ENCODE measurements at regions not wholly inside any gene's neighbourhood (a gene's known extent, or its start where the extent isn't known, plus 50 kb on each side); places are given as distances from the start of the nearest gene placed in this dataset.
"Not testable (repeated sequence)": the region's sequence is repeated elsewhere in the genome, so short reads cannot be mapped to it uniquely, and the experiment has no call there.

- Histone ChIP-seq H3K4me3 (ENCODE audit: low read length) (no peak overlapping the region), H3K36me3 (ENCODE audit: control insufficient read depth, low read depth, low read length) (no peaks in the 10 kb centered on the region), H3K27me3 (ENCODE audit: control insufficient read depth, insufficient read depth, low read length) (no peaks in the 10 kb centered on the region), H3K27ac (ENCODE audit: low read length) (no peak overlapping the region), H3K9me3 (ENCODE audit: control insufficient read depth, low read depth, low read length) (no peaks in the 10 kb centered on the region), H3K9ac (ENCODE audit: low read length) (no peak overlapping the region), H3K4me1 (ENCODE audit: control insufficient read depth, low read depth, low read length) (no peaks in the 10 kb centered on the region)
These were observed 178.0 kb downstream of the POLR1F start for GRCh38 chr7:19530852-19531251.

- Histone ChIP-seq H3K9me3 (ENCODE audit: control insufficient read depth, low read depth, low read length) (no peaks in the 10 kb centered on the region), H3K4me1 (ENCODE audit: control insufficient read depth, low read depth, low read length) (no peaks in the 10 kb centered on the region), H3K27ac (ENCODE audit: low read length) (no peak overlapping the region), H3K27me3 (ENCODE audit: control insufficient read depth, insufficient read depth, low read length) (no peaks in the 10 kb centered on the region), H3K36me3 (ENCODE audit: control insufficient read depth, low read depth, low read length) (no peaks in the 10 kb centered on the region), H3K4me3 (ENCODE audit: low read length) (no peak overlapping the region), H3K9ac (ENCODE audit: low read length) (no peak overlapping the region)
These were observed 178.6 kb downstream of the POLR1F start for GRCh38 chr7:19530261-19530660.

GRCh38 chr7:19526639-19527038, 182.2 kb downstream of the POLR1F start:
- H3K9ac ChIP-seq (ENCODE audit: low read length) = no peak overlapping the region
- no peaks in the 10 kb centered on the region for H3K9me3 ChIP-seq (ENCODE audit: control insufficient read depth, low read depth, low read length)
- H3K36me3 ChIP-seq (ENCODE audit: control insufficient read depth, low read depth, low read length) = no peaks in the 10 kb centered on the region
- no peak overlapping the region for H3K27ac ChIP-seq (ENCODE audit: low read length)
- no peaks in the 10 kb centered on the region for H3K4me1 ChIP-seq (ENCODE audit: control insufficient read depth, low read depth, low read length)
- no peaks in the 10 kb centered on the region for H3K27me3 ChIP-seq (ENCODE audit: control insufficient read depth, insufficient read depth, low read length)
- H3K4me3 ChIP-seq (ENCODE audit: low read length) = no peak overlapping the region

- no peaks in the 10 kb centered on the region for H3K4me1 ChIP-seq (ENCODE audit: control insufficient read depth, low read depth, low read length)
- H3K9me3 ChIP-seq (ENCODE audit: control insufficient read depth, low read depth, low read length) = no peaks in the 10 kb centered on the region
- no peak overlapping the region for H3K27ac ChIP-seq (ENCODE audit: low read length)
- no peaks in the 10 kb centered on the region for H3K27me3 ChIP-seq (ENCODE audit: control insufficient read depth, insufficient read depth, low read length)
- H3K9ac ChIP-seq (ENCODE audit: low read length) = no peak overlapping the region
- H3K36me3 ChIP-seq (ENCODE audit: control insufficient read depth, low read depth, low read length) = no peaks in the 10 kb centered on the region
- no peak overlapping the region for H3K4me3 ChIP-seq (ENCODE audit: low read length)
These were observed 186.4 kb downstream of the POLR1F start for GRCh38 chr7:19522486-19522885.

- Histone ChIP-seq H3K4me1 (ENCODE audit: control insufficient read depth, low read depth, low read length) (no peaks in the 10 kb centered on the region), H3K36me3 (ENCODE audit: control insufficient read depth, low read depth, low read length) (no peaks in the 10 kb centered on the region), H3K9ac (ENCODE audit: low read length) (no peak overlapping the region), H3K27me3 (ENCODE audit: control insufficient read depth, insufficient read depth, low read length) (no peaks in the 10 kb centered on the region), H3K27ac (ENCODE audit: low read length) (no peak overlapping the region), H3K9me3 (ENCODE audit: control insufficient read depth, low read depth, low read length) (no peaks in the 10 kb centered on the region), H3K4me3 (ENCODE audit: low read length) (no peak overlapping the region)
These were observed 188.4 kb downstream of the POLR1F start for GRCh38 chr7:19520392-19520791.

GRCh38 chr7:19519443-19520021, 189.3 kb downstream of the POLR1F start:
- Histone ChIP-seq H3K4me3 (ENCODE audit: low read length) (no peak overlapping the region), H3K27ac (ENCODE audit: low read length) (no peak overlapping the region), H3K4me1 (ENCODE audit: control insufficient read depth, low read depth, low read length) (no peaks in the 10 kb centered on the region), H3K9me3 (ENCODE audit: control insufficient read depth, low read depth, low read length) (no peaks in the 10 kb centered on the region), H3K36me3 (ENCODE audit: control insufficient read depth, low read depth, low read length) (no peaks in the 10 kb centered on the region), H3K9ac (ENCODE audit: low read length) (no peak overlapping the region), H3K27me3 (ENCODE audit: control insufficient read depth, insufficient read depth, low read length) (no peaks in the 10 kb centered on the region)

GRCh38 chr7:19517546-19517945, 191.3 kb downstream of the POLR1F start:
- not testable (repeated sequence) for H3K27me3 ChIP-seq (ENCODE audit: control insufficient read depth, insufficient read depth, low read length); H3K9me3 ChIP-seq (ENCODE audit: control insufficient read depth, low read depth, low read length); H3K9ac ChIP-seq (ENCODE audit: low read length); H3K4me3 ChIP-seq (ENCODE audit: low read length); H3K4me1 ChIP-seq (ENCODE audit: control insufficient read depth, low read depth, low read length); H3K36me3 ChIP-seq (ENCODE audit: control insufficient read depth, low read depth, low read length); H3K27ac ChIP-seq (ENCODE audit: low read length)

- Histone ChIP-seq H3K4me3 (ENCODE audit: low read length) (no peak overlapping the region), H3K4me1 (ENCODE audit: control insufficient read depth, low read depth, low read length) (peaks cover 7% of the 10 kb centered on the region), H3K27me3 (ENCODE audit: control insufficient read depth, insufficient read depth, low read length) (no peaks in the 10 kb centered on the region)
These were observed 200.0 kb downstream of the POLR1F start for GRCh38 chr7:19508821-19509220.

GRCh38 chr7:19508124-19508523, 200.7 kb downstream of the POLR1F start:
- H3K27ac ChIP-seq (ENCODE audit: low read length) = no peak overlapping the region
- H3K4me3 ChIP-seq (ENCODE audit: low read length) = no peak overlapping the region
- H3K9me3 ChIP-seq (ENCODE audit: control insufficient read depth, low read depth, low read length) = no peaks in the 10 kb centered on the region
- H3K36me3 ChIP-seq (ENCODE audit: control insufficient read depth, low read depth, low read length) = no peaks in the 10 kb centered on the region
- H3K4me1 ChIP-seq (ENCODE audit: control insufficient read depth, low read depth, low read length) = peaks cover 7% of the 10 kb centered on the region
- H3K9ac ChIP-seq (ENCODE audit: low read length) = no peak overlapping the region
- H3K27me3 ChIP-seq (ENCODE audit: control insufficient read depth, insufficient read depth, low read length) = no peaks in the 10 kb centered on the region

More at GRCh38 chr7:19508821-19509220, 200.0 kb downstream of the POLR1F start:
- no peaks in the 10 kb centered on the region for H3K36me3 ChIP-seq (ENCODE audit: control insufficient read depth, low read depth, low read length)
- no peaks in the 10 kb centered on the region for H3K9me3 ChIP-seq (ENCODE audit: control insufficient read depth, low read depth, low read length)
- no peak overlapping the region for H3K9ac ChIP-seq (ENCODE audit: low read length)
- H3K27ac ChIP-seq (ENCODE audit: low read length) = no peak overlapping the region

- Histone ChIP-seq H3K36me3 (ENCODE audit: control insufficient read depth, low read depth, low read length) (no peaks in the 10 kb centered on the region), H3K9me3 (ENCODE audit: control insufficient read depth, low read depth, low read length) (no peaks in the 10 kb centered on the region), H3K9ac (ENCODE audit: low read length) (no peak overlapping the region), H3K4me3 (ENCODE audit: low read length) (no peak overlapping the region), H3K27me3 (ENCODE audit: control insufficient read depth, insufficient read depth, low read length) (no peaks in the 10 kb centered on the region), H3K27ac (ENCODE audit: low read length) (no peak overlapping the region), H3K4me1 (ENCODE audit: control insufficient read depth, low read depth, low read length) (no peaks in the 10 kb centered on the region)
These were observed 216.9 kb downstream of the POLR1F start for GRCh38 chr7:19491821-19492452.

GRCh38 chr7:19491371-19491770, 217.5 kb downstream of the POLR1F start:
- Histone ChIP-seq H3K27me3 (ENCODE audit: control insufficient read depth, insufficient read depth, low read length) (no peaks in the 10 kb centered on the region), H3K9ac (ENCODE audit: low read length) (no peak overlapping the region), H3K4me3 (ENCODE audit: low read length) (no peak overlapping the region), H3K27ac (ENCODE audit: low read length) (no peak overlapping the region), H3K36me3 (ENCODE audit: control insufficient read depth, low read depth, low read length) (no peaks in the 10 kb centered on the region), H3K9me3 (ENCODE audit: control insufficient read depth, low read depth, low read length) (no peaks in the 10 kb centered on the region), H3K4me1 (ENCODE audit: control insufficient read depth, low read depth, low read length) (no peaks in the 10 kb centered on the region)

- Histone ChIP-seq H3K4me3 (ENCODE audit: low read length) (no peak overlapping the region), H3K27ac (ENCODE audit: low read length) (no peak overlapping the region), H3K36me3 (ENCODE audit: control insufficient read depth, low read depth, low read length) (no peaks in the 10 kb centered on the region), H3K9me3 (ENCODE audit: control insufficient read depth, low read depth, low read length) (no peaks in the 10 kb centered on the region), H3K9ac (ENCODE audit: low read length) (no peak overlapping the region), H3K4me1 (ENCODE audit: control insufficient read depth, low read depth, low read length) (no peaks in the 10 kb centered on the region), H3K27me3 (ENCODE audit: control insufficient read depth, insufficient read depth, low read length) (no peaks in the 10 kb centered on the region)
These were observed 219.5 kb downstream of the POLR1F start for GRCh38 chr7:19489162-19489820.

Data from iPS-18a (cell line).